ENCODE measurements at regions not wholly inside any gene's neighbourhood (a gene's known extent, or its start where the extent isn't known, plus 50 kb on each side); places are given as distances from the start of the nearest gene placed in this dataset.
A peak's percentile ranks its signal among the peaks of the same experiment; 100 is the strongest.

GRCh38 chr19:34305221-34306083 lies 51.1 kb downstream of the GARRE1 start:
- Histone ChIP-seq H2AK5ac (ENCODE audit: low read depth, low read length) (no peak overlapping the region), H3K14ac (ENCODE audit: insufficient read length) (no peak overlapping the region), H3K79me2 (ENCODE audit: control insufficient read depth in 1 of 2, insufficient read depth in 2 of 2, low read length in 2 of 2) (0 out of 4 replicates have a peak, but pooled peaks cover 0 to 8% of the 10 kb centered on the region in 2 experiments), H3K23me2 (ENCODE audit: low read depth, low read length) (no peaks in the 10 kb centered on the region), H4K91ac (replicated peaks; ENCODE audit: insufficient read length, low read length) (no peak overlapping the region), H2BK15ac (ENCODE audit: low read length) (no peak overlapping the region), H3K4me2 (ENCODE audit: insufficient read depth in 1 of 2, low read depth in 2 of 2, low read length in 2 of 2) (peak overlapping the region; percentile 10 to 34; a peak in 3 of 4 replicates), H3K4me1 (replicated peaks in 1 of 4; ENCODE audit: control insufficient read depth in 3 of 4, insufficient read depth in 4 of 4, low read length in 3 of 4) (peaks cover 3 to 13% (median 12%) of the 10 kb centered on the region in 4 experiments), H3K9me3 (ENCODE audit: insufficient read depth in 2 of 2, low read depth in 1 of 2, low read length in 1 of 2) (no peaks in the 10 kb centered on the region), H3K9ac (replicated peaks in 1 of 4; ENCODE audit: extremely low read depth in 1 of 4, low read depth in 3 of 4, low read length in 3 of 4) (no peak overlapping the region; a peak in 1 of 7 replicates), H3K27ac (ENCODE audit: low read depth, low read length) (no peak overlapping the region), H3K18ac (ENCODE audit: extremely low read depth, low read length) (no peak overlapping the region), H4K20me1 (replicated peaks in 1 of 2; ENCODE audit: control insufficient read depth in 1 of 2, insufficient read depth in 2 of 2, low read length in 2 of 2) (no peaks in the 10 kb centered on the region), H3K27me3 (replicated peaks in 1 of 4; ENCODE audit: control insufficient read depth in 3 of 4, extremely low read depth in 1 of 4, insufficient read depth in 3 of 4, low read length in 3 of 4) (no peaks in the 10 kb centered on the region), H4K8ac (ENCODE audit: extremely low read depth, insufficient read depth, low read length) (no peak overlapping the region), H4K5ac (ENCODE audit: insufficient read length, low read depth, low read length) (no peak overlapping the region), H2BK12ac (ENCODE audit: low read depth, low read length) (no peak overlapping the region), H3K56ac (replicated peaks; ENCODE audit: insufficient read length, low read depth, low read length) (no peak overlapping the region), H2BK5ac (ENCODE audit: low read depth, low read length) (no peak overlapping the region), H2BK120ac (replicated peaks; ENCODE audit: low read depth, low read length) (no peak overlapping the region), H3K79me1 (ENCODE audit: low read depth, low read length) (no peaks in the 10 kb centered on the region; the same call in 1 of the 2 replicates), H3K4me3 (ENCODE audit: extremely low read depth in 1 of 4, insufficient read depth in 2 of 4, low read depth in 3 of 4, low read length in 4 of 4) (no peak overlapping the region), H3K36me3 (ENCODE audit: control insufficient read depth in 2 of 4, insufficient read depth in 4 of 4, low read length in 3 of 4) (peaks cover 0 to 6% (median 0%) of the 10 kb centered on the region in 4 experiments; a peak in 2 of 8 replicates), H3K23ac (ENCODE audit: insufficient read length) (no peak overlapping the region), H2AFZ (ENCODE audit: low read length) (no peak overlapping the region), H2BK20ac (ENCODE audit: low read length) (no peak overlapping the region), H3K4ac (replicated peaks; ENCODE audit: insufficient read length, low read depth, low read length) (no peak overlapping the region)
- TF ChIP-seq TEAD4 (IDR thresholded peaks at IDR 0.05; ENCODE audit: low read depth, low read length): no peak
- TF ChIP-seq KDM5A (IDR thresholded peaks at IDR 0.05; ENCODE audit: low read length): no peak
- no peak for TF ChIP-seq JUND (IDR thresholded peaks at IDR 0.05; ENCODE audit: low read length)
- TF ChIP-seq RBBP5 (IDR thresholded peaks at IDR 0.05; ENCODE audit: borderline replicate concordance, low read depth, low read length): no peak
- TF ChIP-seq SAP30 (IDR thresholded peaks at IDR 0.05; ENCODE audit: insufficient read depth, insufficient replicate concordance, low read length): no peak
- TF ChIP-seq SIX5 (IDR thresholded peaks at IDR 0.05; ENCODE audit: low read depth, low read length): no peak
- peak; percentile 48 for TF ChIP-seq CTBP2 (IDR thresholded peaks at IDR 0.05; ENCODE audit: borderline replicate concordance, insufficient read depth, insufficient read length, low read length)
- no peak for TF ChIP-seq TBP (IDR thresholded peaks at IDR 0.05; ENCODE audit: low read depth, low read length)
- no peak for TF ChIP-seq SRF (IDR thresholded peaks at IDR 0.05; ENCODE audit: low read depth, low read length)
- 0 out of 4 replicates have a peak, but pooled peaks of 1 of the 2 experiments have one; percentile 62 for TF ChIP-seq HDAC2 (IDR thresholded peaks at IDR 0.05; ENCODE audit: borderline replicate concordance in 1 of 2, low read depth in 2 of 2, low read length in 2 of 2)
- TF ChIP-seq KDM4A (IDR thresholded peaks at IDR 0.05; ENCODE audit: low read depth, low read length, severe bottlenecking): no peak
- TF ChIP-seq HDAC6 (IDR thresholded peaks at IDR 0.05; ENCODE audit: low read depth, low read length): no peak
- ChIA-PET POLR2A (ENCODE audit: partially characterized antibody) (interaction anchor here (0.7 to 1.6 kb wide), 6 partner anchors 8 to 60 kb away, joined by 3 to 4 read pairs (median 4); no protein-coding TSS in a partner anchor), CTCF (ENCODE audit: partially characterized antibody) (interaction anchor here (0.9 kb wide), 1 partner anchor 31 kb away, joined by 3 read pairs; no protein-coding TSS in a partner anchor)
- FAIRE-seq: no peak
- DNase-seq (ENCODE audit: low read depth in 1 of 2, low spot score in 2 of 2): no peak
- WGBS, 2 experiments (ENCODE audit: extremely low coverage in 1 of 2, insufficient coverage in 1 of 2, insufficient read length in 1 of 2, insufficient replicate concordance in 2 of 2, low coverage in 1 of 2, low lambda C conversion rate in 2 of 2, missing lambda C conversion rate in 1 of 2): 78% methylated on average over 10 of the region's 10 CpGs; no CpG with 5 or more reads in 1 of the 2 experiments
